Right cardiac atrium (tissue), 5 donors: ENCODE measurements at regions not wholly inside any gene's neighbourhood (a gene's known extent, or its start where the extent isn't known, plus 50 kb on each side); places are given as distances from the start of the nearest gene placed in this dataset.

Source experiments
- ATAC-seq, 2 donors: fragments of 200-7000 bp; cut with Tn5 transposase; one replicate each; pipeline versions ENCODE4 v1.8.0 to v1.9.1; 2020; ENCODE audit warnings: moderate library complexity in 2 of 2, mild to moderate bottlenecking in 1 of 2
- DNase-seq, 3 donors: peaks; one replicate each; pipeline ENCODE4 v3.0.0-alpha.2; 2020
- H3K27ac ChIP-seq: one replicate; pipeline ENCODE4 v1.5.1; 2013; ENCODE audit warnings: mild to moderate bottlenecking, low read length, control low read depth, moderate library complexity
- H3K27me3 ChIP-seq: one replicate; pipeline ENCODE4 v1.6.1; 2013; ENCODE audit not compliant: control insufficient read depth, insufficient read depth
- H3K4me1 ChIP-seq: one replicate; pipeline ENCODE4 v1.6.1; 2013; ENCODE audit warnings: low read length; ENCODE audit not compliant: control insufficient read depth, insufficient read depth
- H3K4me3 ChIP-seq: one replicate; pipeline ENCODE4 v1.5.1; 2013; ENCODE audit warnings: low read length, control low read depth
- H3K9me3 ChIP-seq: one replicate; pipeline ENCODE4 v1.6.1; 2013; ENCODE audit warnings: low read length; ENCODE audit not compliant: control insufficient read depth
- WGBS: extraction: QIAGEN DNeasy Blood & Tissue Kit; methylation state at CpG from one replicate; pipeline ENCODE4 v1.1.7; 2013; 5-methylcytosine and 5-hydroxymethylcytosine counted together
- intact Hi-C, 4 donors: fragments of 100-400 bp; cut with DNase I; formaldehyde crosslinking; loops; one replicate each; pipeline versions ENCODE4 v1.11.0 to v1.14.0; 2022 to 2023
- donor health status: healthy with polysubstance abuse.
- donor health status: DM: no; HTN: yes; CAD: no.
- donor health status: DM: no; HTN: no; CAD: no.
- donor health status: DM: no; HTN: yes; CAD: no; lungs with severe emphysema.
- donor health status: DM: yes; HTN: yes; CAD: no.

- Histone ChIP-seq H3K9me3 (no peaks in the 10 kb centered on the region), H3K27me3 (no peaks in the 10 kb centered on the region), H3K4me1 (no peaks in the 10 kb centered on the region), H3K27ac (no peak overlapping the region), H3K4me3 (no peak overlapping the region)
- intact Hi-C loops: no loop called here
- DNase-seq (no peak), ATAC-seq (no peak)
- 81% methylated on average over 11 of the region's 11 CpGs for WGBS
These were observed 527.9 kb downstream of the NPHP4 start for GRCh38 chr1:5464366-5464765.

- no peak overlapping the region for H3K27ac ChIP-seq
- ATAC-seq: no peak
- H3K9me3 ChIP-seq: no peaks in the 10 kb centered on the region
- 84% methylated on average over 5 of the region's 5 CpGs for WGBS
- H3K27me3 ChIP-seq: no peaks in the 10 kb centered on the region
- intact Hi-C loops: no loop called here
- H3K4me3 ChIP-seq: no peak overlapping the region
- H3K4me1 ChIP-seq: no peaks in the 10 kb centered on the region
- no peak for DNase-seq
These were observed 531.3 kb downstream of the NPHP4 start for GRCh38 chr1:5460974-5461373.

DNA sequence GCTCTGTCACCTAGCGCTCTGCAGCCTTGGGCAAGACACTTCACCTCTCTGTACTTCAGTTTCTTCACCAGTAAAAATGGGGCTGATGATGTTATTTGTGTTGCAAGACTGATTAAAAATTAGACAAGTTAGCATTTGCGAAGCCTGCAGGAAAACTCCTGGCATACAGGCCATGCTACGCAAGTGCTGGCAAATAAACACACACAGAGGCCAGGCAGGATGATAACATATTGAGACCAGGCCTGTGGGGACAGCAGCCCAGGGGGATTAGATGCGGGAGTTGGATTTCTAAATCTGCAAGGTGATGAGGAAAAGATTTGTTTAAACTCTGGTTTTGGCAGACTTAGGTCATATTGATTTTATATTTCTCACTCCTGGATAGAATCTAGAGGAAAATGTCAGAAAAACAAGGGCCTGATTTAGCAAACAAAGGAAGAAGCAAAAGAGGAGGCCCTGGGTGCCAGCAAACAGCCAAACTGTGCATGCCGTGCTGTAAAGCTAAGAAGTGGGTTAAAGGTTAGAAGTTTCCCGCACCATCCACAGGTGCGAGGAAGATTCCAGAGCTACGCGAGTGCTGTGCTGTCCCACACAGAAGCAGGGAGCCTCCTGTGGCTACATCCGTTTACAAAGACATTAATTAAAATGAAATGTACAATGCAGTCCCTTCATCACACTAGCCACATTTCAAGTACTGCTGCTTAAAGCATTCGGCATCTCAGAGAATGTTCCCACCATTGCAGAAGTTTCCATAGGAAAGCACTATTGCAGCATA lies 532.2 kb downstream of the NPHP4 start:
- intact Hi-C loops: no loop called here
- H3K27me3 ChIP-seq: no peaks in the 10 kb centered on the region

GRCh38 chr1:5458248-5458647 lies 534.0 kb downstream of the NPHP4 start:
- no peaks in the 10 kb centered on the region for H3K9me3 ChIP-seq
- intact Hi-C loops: no loop called here
- WGBS: 72% methylated on average over 5 of the region's 5 CpGs
- ATAC-seq: no peak
- H3K4me1 ChIP-seq: no peaks in the 10 kb centered on the region
- no peak for DNase-seq
- H3K27me3 ChIP-seq: no peaks in the 10 kb centered on the region
- H3K4me3 ChIP-seq: no peak overlapping the region
- H3K27ac ChIP-seq: no peak overlapping the region

More for the DNA sequence above, 532.2 kb downstream of the NPHP4 start:
- Histone ChIP-seq H3K4me1 (no peaks in the 10 kb centered on the region), H3K9me3 (no peaks in the 10 kb centered on the region), H3K27ac (no peak overlapping the region), H3K4me3 (no peak overlapping the region)
- ATAC-seq (no peak), DNase-seq (no peak)
- 77% methylated on average over 11 of the region's 11 CpGs for WGBS

GRCh38 chr1:5456090-5456811 lies 536.0 kb downstream of the NPHP4 start:
- peak; percentile 73 to 83 for ATAC-seq
- 33% methylated on average over 16 of the region's 16 CpGs for WGBS
- H3K4me1 ChIP-seq: no peaks in the 10 kb centered on the region
- peak in 2 of 3 donors; percentile 19 to 66 for DNase-seq
- H3K9me3 ChIP-seq: no peaks in the 10 kb centered on the region
- no peak overlapping the region for H3K4me3 ChIP-seq
- H3K27ac ChIP-seq: no peak overlapping the region
- no peaks in the 10 kb centered on the region for H3K27me3 ChIP-seq
- intact Hi-C loops: no loop called here

DNA sequence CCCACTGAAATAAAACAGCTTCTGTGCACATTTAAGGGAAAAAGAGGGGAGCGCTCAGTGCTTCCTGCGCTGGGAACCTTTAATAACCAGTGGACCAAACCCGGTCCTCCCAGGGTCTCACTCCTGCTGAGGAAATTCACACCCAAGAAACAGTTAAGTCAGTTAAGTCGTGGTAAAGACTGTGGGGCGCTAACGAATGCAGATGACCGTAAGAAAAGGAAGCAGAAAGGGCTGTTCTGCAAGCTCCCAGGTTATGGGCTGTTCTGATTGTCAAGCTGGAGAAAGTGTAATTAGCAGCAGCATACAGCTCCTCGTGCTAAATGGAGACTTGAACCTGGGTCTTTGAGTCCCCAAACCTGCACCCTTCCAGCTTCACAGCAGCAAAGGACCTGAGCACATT lies 536.6 kb downstream of the NPHP4 start:
- no peaks in the 10 kb centered on the region for H3K27me3 ChIP-seq
- WGBS: 27% methylated on average over 8 of the region's 8 CpGs
- H3K27ac ChIP-seq: no peak overlapping the region
- ATAC-seq (no peak), DNase-seq (no peak)
- H3K9me3 ChIP-seq: no peaks in the 10 kb centered on the region
- H3K4me1 ChIP-seq: no peaks in the 10 kb centered on the region
- H3K4me3 ChIP-seq: no peak overlapping the region
- intact Hi-C loops: no loop called here

DNA sequence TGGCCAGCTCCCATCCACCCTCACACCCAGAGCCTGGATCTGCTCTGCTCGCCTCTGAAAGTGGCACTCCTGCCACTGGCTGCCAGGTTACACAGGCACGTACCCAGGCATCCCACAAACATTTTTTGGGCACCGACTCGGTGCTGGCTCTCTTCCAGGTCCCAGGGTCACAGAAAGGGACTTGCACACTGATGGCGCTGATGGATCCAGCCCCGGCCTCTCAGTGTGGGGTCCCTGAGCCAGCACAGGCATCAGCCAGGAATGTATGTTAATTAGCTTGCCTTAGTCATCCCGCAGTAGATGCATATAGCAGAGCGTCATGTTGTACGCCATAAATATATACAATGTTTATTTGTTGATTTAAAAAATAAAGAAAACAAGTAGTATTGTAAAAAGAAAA lies 537.2 kb downstream of the NPHP4 start:
- ATAC-seq (peak in 1 of 2 donors; percentile 44), DNase-seq (no peak)
- H3K27me3 ChIP-seq: no peaks in the 10 kb centered on the region
- WGBS: 40% methylated on average over 9 of the region's 9 CpGs
- H3K9me3 ChIP-seq: no peaks in the 10 kb centered on the region
- H3K27ac ChIP-seq: no peak overlapping the region
- no peaks in the 10 kb centered on the region for H3K4me1 ChIP-seq
- intact Hi-C loops: no loop called here
- no peak overlapping the region for H3K4me3 ChIP-seq

DNA sequence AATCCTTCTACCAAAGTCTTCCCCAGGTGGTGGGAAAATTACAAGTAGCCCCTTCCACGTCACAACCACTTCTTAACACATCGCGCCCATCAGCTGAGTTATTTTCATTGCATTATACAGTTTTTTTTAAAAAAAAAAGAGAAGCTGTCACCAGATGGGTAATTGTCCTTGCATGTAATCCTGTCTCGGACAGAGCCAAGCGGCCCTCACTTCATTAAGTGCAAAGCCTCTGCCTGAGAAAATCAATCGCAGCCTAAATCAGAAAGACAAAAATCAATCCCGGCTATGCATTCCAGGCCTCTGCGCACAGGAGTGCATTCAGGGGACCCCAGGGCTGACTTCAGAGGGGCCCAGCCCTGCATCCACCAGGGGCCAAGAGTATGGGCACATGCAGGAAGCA lies 538.9 kb downstream of the NPHP4 start:
- 90% methylated on average over 8 of the region's 8 CpGs for WGBS
- no peak overlapping the region for H3K27ac ChIP-seq
- H3K4me1 ChIP-seq: no peaks in the 10 kb centered on the region
- ATAC-seq (no peak), DNase-seq (no peak)
- intact Hi-C loops: no loop called here
- H3K4me3 ChIP-seq: no peak overlapping the region
- H3K9me3 ChIP-seq: peaks cover 2% of the 10 kb centered on the region
- no peaks in the 10 kb centered on the region for H3K27me3 ChIP-seq

DNA sequence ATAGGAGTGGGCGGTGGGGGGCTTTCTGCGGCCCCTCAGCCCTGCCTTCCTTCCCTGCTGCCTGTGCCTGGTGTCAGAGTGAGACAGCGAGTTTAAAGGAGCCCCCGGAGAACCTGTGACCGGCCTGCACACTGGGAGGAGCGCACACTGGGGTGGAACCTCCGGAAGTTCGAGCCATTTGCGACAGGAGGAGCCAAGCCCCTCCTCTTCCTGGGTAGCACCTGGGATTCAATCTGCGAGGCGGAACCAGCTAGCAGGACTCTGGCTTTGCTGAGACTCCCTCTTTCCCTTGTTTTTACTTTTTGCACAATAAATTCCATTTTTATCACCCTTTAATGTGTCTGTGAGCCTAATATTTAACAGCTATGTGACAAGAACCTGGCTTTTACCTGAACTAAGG lies 540.6 kb downstream of the NPHP4 start:
- H3K27ac ChIP-seq: no peak overlapping the region
- WGBS: 64% methylated on average over 11 of the region's 11 CpGs

GRCh38 chr1:5448486-5448885 lies 543.7 kb downstream of the NPHP4 start:
- 73% methylated on average over 6 of the region's 6 CpGs for WGBS
- Histone ChIP-seq H3K27ac (no peak overlapping the region), H3K4me1 (no peaks in the 10 kb centered on the region), H3K4me3 (no peak overlapping the region), H3K9me3 (peaks cover 2% of the 10 kb centered on the region), H3K27me3 (no peaks in the 10 kb centered on the region)
- no peak for DNase-seq
- intact Hi-C loops: no loop called here
- no peak for ATAC-seq

More for the DNA sequence above, 540.6 kb downstream of the NPHP4 start:
- H3K4me3 ChIP-seq: no peak overlapping the region
- peaks cover 2% of the 10 kb centered on the region for H3K9me3 ChIP-seq
- no peaks in the 10 kb centered on the region for H3K27me3 ChIP-seq
- intact Hi-C loops: no loop called here
- H3K4me1 ChIP-seq: no peaks in the 10 kb centered on the region
- ATAC-seq (no peak), DNase-seq (no peak)

GRCh38 chr1:5447503-5447960 lies 544.7 kb downstream of the NPHP4 start:
- Histone ChIP-seq H3K4me1 (no peaks in the 10 kb centered on the region), H3K4me3 (no peak overlapping the region), H3K9me3 (peaks cover 2% of the 10 kb centered on the region), H3K27me3 (no peaks in the 10 kb centered on the region), H3K27ac (no peak overlapping the region)
- no peak for ATAC-seq
- intact Hi-C loops: no loop called here
- DNase-seq: no peak
- WGBS: 80% methylated on average over 6 of the region's 6 CpGs
